RWPE1 (cell line): ENCODE measurements at regions not wholly inside any gene's neighbourhood (a gene's known extent, or its start where the extent isn't known, plus 50 kb on each side); places are given as distances from the start of the nearest gene placed in this dataset.

Source experiments
- CTCF ChIA-PET: fragments of 350-600 bp; sonication (Branson Sonifier 250); formaldehyde crosslinking; extraction: SDS; loops from one replicate; lab custom pipeline; 2021; lab: Yijun Ruan, JAX
- POLR2A ChIA-PET: fragments of 400-600 bp; formaldehyde crosslinking; extraction: SDS; loops from one replicate; lab custom pipeline; 2020; ENCODE audit warnings: antibody characterized with exemption; ENCODE audit not compliant: low non-redundant PET; lab: Yijun Ruan, JAX
- DNase-seq: peaks from one replicate; pipeline ENCODE4 v3.0.0; 2012; ENCODE audit warnings: low spot score
- H3K27ac ChIP-seq: fragments of 450-650 bp; 2 replicates; pipeline ENCODE4 v1.5.1; 2017
- TF ChIP-seq, protein P1 (sequence below): fragments of 450-650 bp; conservative IDR thresholded peaks from 2 replicates; pipeline ENCODE4 v1.5.1; 2017; ENCODE audit warnings: low read depth, mild to moderate bottlenecking

DNA sequence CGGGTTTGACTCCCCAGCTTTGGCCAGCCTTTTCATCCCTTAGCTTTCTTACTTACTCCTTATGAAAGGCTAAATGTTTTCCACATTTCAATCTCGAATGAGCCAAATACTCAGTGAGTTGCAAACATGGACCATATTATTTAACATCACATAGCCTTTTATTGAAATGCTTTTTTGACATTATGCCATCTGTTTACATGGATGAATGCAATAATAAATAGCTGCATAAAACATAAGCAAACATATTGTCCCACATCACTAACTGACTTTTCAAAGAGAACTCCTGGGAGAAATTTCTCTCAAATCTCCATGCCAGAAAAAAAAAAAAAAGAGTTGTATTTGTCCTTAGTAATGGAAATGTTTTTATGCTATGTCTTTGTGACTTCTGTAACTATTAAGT lies 134.9 kb downstream of the LSMEM1 start:
- TF ChIP-seq, protein P1, sequence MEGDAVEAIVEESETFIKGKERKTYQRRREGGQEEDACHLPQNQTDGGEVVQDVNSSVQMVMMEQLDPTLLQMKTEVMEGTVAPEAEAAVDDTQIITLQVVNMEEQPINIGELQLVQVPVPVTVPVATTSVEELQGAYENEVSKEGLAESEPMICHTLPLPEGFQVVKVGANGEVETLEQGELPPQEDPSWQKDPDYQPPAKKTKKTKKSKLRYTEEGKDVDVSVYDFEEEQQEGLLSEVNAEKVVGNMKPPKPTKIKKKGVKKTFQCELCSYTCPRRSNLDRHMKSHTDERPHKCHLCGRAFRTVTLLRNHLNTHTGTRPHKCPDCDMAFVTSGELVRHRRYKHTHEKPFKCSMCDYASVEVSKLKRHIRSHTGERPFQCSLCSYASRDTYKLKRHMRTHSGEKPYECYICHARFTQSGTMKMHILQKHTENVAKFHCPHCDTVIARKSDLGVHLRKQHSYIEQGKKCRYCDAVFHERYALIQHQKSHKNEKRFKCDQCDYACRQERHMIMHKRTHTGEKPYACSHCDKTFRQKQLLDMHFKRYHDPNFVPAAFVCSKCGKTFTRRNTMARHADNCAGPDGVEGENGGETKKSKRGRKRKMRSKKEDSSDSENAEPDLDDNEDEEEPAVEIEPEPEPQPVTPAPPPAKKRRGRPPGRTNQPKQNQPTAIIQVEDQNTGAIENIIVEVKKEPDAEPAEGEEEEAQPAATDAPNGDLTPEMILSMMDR = no peak
- no peak for DNase-seq
- POLR2A ChIA-PET = no interaction called here
- CTCF ChIA-PET = no interaction called here
- H3K27ac ChIP-seq = no peak overlapping the region

DNA sequence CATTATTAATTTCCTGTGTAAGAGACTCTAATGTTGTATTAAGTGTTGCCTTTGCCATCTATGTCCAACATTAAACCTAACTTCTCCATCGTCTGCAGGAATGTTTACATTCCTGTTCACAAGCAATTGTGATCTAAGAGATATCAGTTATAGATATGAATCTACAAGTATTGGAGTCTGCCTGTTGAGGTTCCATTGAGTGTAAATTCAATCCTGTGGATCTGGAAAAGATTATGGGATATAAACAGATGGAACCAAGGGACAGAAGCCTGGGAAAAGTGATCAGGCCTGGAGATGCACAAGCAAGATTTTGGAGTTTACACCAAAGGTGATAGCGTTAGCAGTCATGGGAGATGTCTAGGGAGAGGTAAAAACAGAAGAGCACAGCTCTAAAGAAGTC lies 135.5 kb downstream of the LSMEM1 start:
- DNase-seq = no peak
- no peak overlapping the region for H3K27ac ChIP-seq
- CTCF ChIA-PET = no interaction called here
- POLR2A ChIA-PET = no interaction called here
- TF ChIP-seq, protein P1 = no peak

- POLR2A ChIA-PET = no interaction called here
- H3K27ac ChIP-seq = no peak overlapping the region
- TF ChIP-seq, protein P1 = no peak
- CTCF ChIA-PET = no interaction called here
- no peak for DNase-seq
Measured at GRCh38 chr7:112619343-112619742, 138.6 kb downstream of the LSMEM1 start.

- no peak overlapping the region for H3K27ac ChIP-seq
- POLR2A ChIA-PET = no interaction called here
- no peak for DNase-seq
- CTCF ChIA-PET = interaction anchor here (0.5 to 0.6 kb wide), 2 partner anchors 9 to 800 kb away, joined by 3 read pairs; no protein-coding TSS in a partner anchor
- TF ChIP-seq, protein P1 = no peak
Measured at GRCh38 chr7:112622159-112622715, 141.4 kb downstream of the LSMEM1 start.

DNA sequence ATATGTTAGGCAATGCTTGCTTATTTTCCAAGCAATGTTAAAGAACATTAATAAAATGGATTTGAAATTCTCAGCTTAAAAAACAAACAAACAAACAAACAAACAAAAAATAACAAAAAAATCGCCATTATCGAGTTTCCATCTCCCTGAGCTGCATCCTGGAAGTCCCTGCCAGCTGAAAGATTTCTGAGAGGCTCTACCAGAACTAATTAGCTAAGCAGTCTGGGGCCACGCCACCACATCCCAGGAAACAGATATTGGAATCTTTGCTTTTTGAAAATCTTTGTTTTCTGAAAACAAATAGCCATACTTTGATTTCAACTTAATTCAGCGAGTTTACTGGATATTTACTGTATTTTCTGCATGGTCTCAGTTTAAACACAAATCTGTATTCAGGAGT lies 143.6 kb downstream of the LSMEM1 start:
- POLR2A ChIA-PET = no interaction called here

DNA sequence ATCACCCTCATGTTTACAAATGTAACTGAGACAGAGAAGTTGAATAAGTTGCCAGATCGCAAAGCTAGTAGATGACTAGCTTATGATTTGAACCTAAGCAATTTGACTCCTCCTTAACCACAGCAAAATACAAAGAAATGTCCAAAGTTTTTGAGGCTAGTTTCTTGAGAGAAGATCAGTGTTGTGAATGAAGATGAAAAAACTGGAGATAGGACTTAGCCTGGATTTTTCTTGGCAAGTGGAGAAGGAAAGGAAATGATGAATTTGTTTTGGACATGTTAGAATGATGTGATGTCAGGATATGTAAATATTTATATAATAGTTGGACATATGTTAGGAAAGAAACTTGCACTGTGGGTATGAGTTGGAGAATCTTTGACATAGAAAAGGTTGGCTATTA lies 149.8 kb downstream of the LSMEM1 start:
- ChIA-PET POLR2A (no interaction called here), CTCF (interaction anchor here (0.7 kb wide), 1 partner anchor 8 kb away, joined by 3 read pairs; no protein-coding TSS in a partner anchor)
- TF ChIP-seq, protein P1 = no peak
- H3K27ac ChIP-seq = no peak overlapping the region
- no peak for DNase-seq

More for the DNA sequence above, 143.6 kb downstream of the LSMEM1 start:
- CTCF ChIA-PET = no interaction called here
- no peak for DNase-seq
- H3K27ac ChIP-seq = no peak overlapping the region
- TF ChIP-seq, protein P1 = no peak
